ENCODE measurements at regions not wholly inside any gene's neighbourhood (a gene's known extent, or its start where the extent isn't known, plus 50 kb on each side); places are given as distances from the start of the nearest gene placed in this dataset.

GRCh38 chr6:121510568-121511177, 75.2 kb downstream of the GJA1 start:
- H3K36me3 ChIP-seq, result no peaks in the 10 kb centered on the region
- TF ChIP-seq POLR2AphosphoS5 (IDR thresholded peaks at IDR 0.05) (no peak), POLR2A (IDR thresholded peaks at IDR 0.05) (no peak)
- no peak overlapping the region for H3K4me3 ChIP-seq
- peaks cover 5% of the 10 kb centered on the region for H3K4me1 ChIP-seq
- WGBS, result 64% methylated on average over 8 of the region's 8 CpGs
- DNase-seq (ENCODE audit: low spot score in 2 of 2), result no peak
- no peak overlapping the region for H3K27ac ChIP-seq
- no peaks in the 10 kb centered on the region for H3K9me3 ChIP-seq
- no peaks in the 10 kb centered on the region for H3K27me3 ChIP-seq

- no peak overlapping the region for H3K27ac ChIP-seq
- H3K27me3 ChIP-seq, result no peaks in the 10 kb centered on the region
- H3K4me1 ChIP-seq, result no peaks in the 10 kb centered on the region
- 87% methylated on average over 1 of the region's 1 CpG for WGBS
- H3K4me3 ChIP-seq, result no peak overlapping the region
- DNase-seq (ENCODE audit: low spot score in 2 of 2), result no peak
- no peaks in the 10 kb centered on the region for H3K9me3 ChIP-seq
- H3K36me3 ChIP-seq, result no peaks in the 10 kb centered on the region
- no peak for TF ChIP-seq POLR2AphosphoS5 (IDR thresholded peaks at IDR 0.05)
- TF ChIP-seq EP300 (IDR thresholded peaks at IDR 0.05), result no peak
- TF ChIP-seq POLR2A (IDR thresholded peaks at IDR 0.05), result no peak
- TF ChIP-seq CTCF (IDR thresholded peaks at IDR 0.05), result no peak
These were observed 80.3 kb downstream of the GJA1 start for GRCh38 chr6:121515630-121516265.

- TF ChIP-seq EP300 (IDR thresholded peaks at IDR 0.05), result no peak
- WGBS, result 86% methylated on average over 6 of the region's 6 CpGs
- H3K36me3 ChIP-seq, result no peaks in the 10 kb centered on the region
- H3K4me1 ChIP-seq, result peaks cover 3% of the 10 kb centered on the region
- H3K9me3 ChIP-seq, result no peaks in the 10 kb centered on the region
- no peak overlapping the region for H3K27ac ChIP-seq
- H3K4me3 ChIP-seq, result no peak overlapping the region
- no peak for DNase-seq (ENCODE audit: low spot score in 2 of 2)
- no peaks in the 10 kb centered on the region for H3K27me3 ChIP-seq
These were observed 80.9 kb downstream of the GJA1 start for GRCh38 chr6:121516331-121516730.

- TF ChIP-seq POLR2AphosphoS5 (IDR thresholded peaks at IDR 0.05) (no peak), EP300 (IDR thresholded peaks at IDR 0.05) (peak; percentile 13)
- no peaks in the 10 kb centered on the region for H3K36me3 ChIP-seq
- H3K9me3 ChIP-seq, result no peaks in the 10 kb centered on the region
- peaks cover 19% of the 10 kb centered on the region for H3K4me1 ChIP-seq
- WGBS, result 82% methylated on average over 7 of the region's 7 CpGs
- H3K27me3 ChIP-seq, result no peaks in the 10 kb centered on the region
- H3K27ac ChIP-seq, result no peak overlapping the region
- no peak overlapping the region for H3K4me3 ChIP-seq
- DNase-seq (ENCODE audit: low spot score in 2 of 2), result no peak
These were observed 85.1 kb downstream of the GJA1 start for GRCh38 chr6:121520337-121521163.

GRCh38 chr6:121521164-121521555, 85.7 kb downstream of the GJA1 start:
- no peak for TF ChIP-seq POLR2A (IDR thresholded peaks at IDR 0.05)
- no peak for TF ChIP-seq POLR2AphosphoS5 (IDR thresholded peaks at IDR 0.05)
- no peak for TF ChIP-seq EP300 (IDR thresholded peaks at IDR 0.05)
- no peak for TF ChIP-seq CTCF (IDR thresholded peaks at IDR 0.05)
- Histone ChIP-seq H3K4me3 (no peak overlapping the region), H3K27me3 (no peaks in the 10 kb centered on the region), H3K27ac (no peak overlapping the region), H3K9me3 (no peaks in the 10 kb centered on the region), H3K36me3 (no peaks in the 10 kb centered on the region), H3K4me1 (peaks cover 19% of the 10 kb centered on the region)
- no peak for DNase-seq (ENCODE audit: low spot score in 2 of 2)
- WGBS, result 81% methylated on average over 2 of the region's 2 CpGs

GRCh38 chr6:121522265-121522664, 86.8 kb downstream of the GJA1 start:
- WGBS, result 38% methylated on average over 2 of the region's 2 CpGs
- Histone ChIP-seq H3K27ac (peak overlapping the region; percentile 67), H3K4me3 (no peak overlapping the region), H3K27me3 (no peaks in the 10 kb centered on the region), H3K9me3 (no peaks in the 10 kb centered on the region), H3K36me3 (no peaks in the 10 kb centered on the region), H3K4me1 (peaks cover 19% of the 10 kb centered on the region)
- TF ChIP-seq POLR2AphosphoS5 (IDR thresholded peaks at IDR 0.05) (no peak), CTCF (IDR thresholded peaks at IDR 0.05) (no peak), POLR2A (IDR thresholded peaks at IDR 0.05) (no peak), EP300 (IDR thresholded peaks at IDR 0.05) (no peak)
- DNase-seq (ENCODE audit: low spot score in 2 of 2), result no peak

All from suprapubic skin (tissue), 4 donors.